22Rv1 (cell line): ENCODE measurements at regions not wholly inside any gene's neighbourhood (a gene's known extent, or its start where the extent isn't known, plus 50 kb on each side); places are given as distances from the start of the nearest gene placed in this dataset.

ENCODE experiments used
- ZFX ChIP-seq: fragments of 450-650 bp; IDR thresholded peaks from 2 replicates; pipeline ENCODE4 v1.6.1; 2017; ENCODE audit warnings: antibody characterized with exemption, borderline replicate concordance
- TF ChIP-seq, protein P1 (sequence below): fragments of 450-650 bp; IDR thresholded peaks from 2 replicates; pipeline ENCODE4 v1.5.1; 2017; ENCODE audit warnings: mild to moderate bottlenecking

DNA sequence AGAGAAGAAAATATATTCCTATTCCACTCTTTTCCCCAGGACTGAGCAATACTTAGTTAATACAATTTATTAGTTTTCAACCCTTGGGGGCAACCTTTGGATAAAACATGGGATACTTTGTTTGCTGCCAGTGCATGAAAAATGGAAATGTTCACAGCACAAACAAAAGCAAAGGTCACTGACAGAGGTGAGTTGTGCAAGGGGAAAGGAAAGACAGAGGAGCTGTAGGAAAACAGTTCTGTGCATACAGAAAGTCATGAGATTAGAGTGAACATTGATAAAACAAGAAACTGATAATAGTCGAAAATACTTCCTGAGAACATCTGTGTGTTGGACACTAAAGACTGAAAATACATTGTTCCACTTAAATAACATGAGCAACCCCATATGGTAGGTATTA is 779.8 kb downstream of the TLE4 start:
- TF ChIP-seq, protein P1, sequence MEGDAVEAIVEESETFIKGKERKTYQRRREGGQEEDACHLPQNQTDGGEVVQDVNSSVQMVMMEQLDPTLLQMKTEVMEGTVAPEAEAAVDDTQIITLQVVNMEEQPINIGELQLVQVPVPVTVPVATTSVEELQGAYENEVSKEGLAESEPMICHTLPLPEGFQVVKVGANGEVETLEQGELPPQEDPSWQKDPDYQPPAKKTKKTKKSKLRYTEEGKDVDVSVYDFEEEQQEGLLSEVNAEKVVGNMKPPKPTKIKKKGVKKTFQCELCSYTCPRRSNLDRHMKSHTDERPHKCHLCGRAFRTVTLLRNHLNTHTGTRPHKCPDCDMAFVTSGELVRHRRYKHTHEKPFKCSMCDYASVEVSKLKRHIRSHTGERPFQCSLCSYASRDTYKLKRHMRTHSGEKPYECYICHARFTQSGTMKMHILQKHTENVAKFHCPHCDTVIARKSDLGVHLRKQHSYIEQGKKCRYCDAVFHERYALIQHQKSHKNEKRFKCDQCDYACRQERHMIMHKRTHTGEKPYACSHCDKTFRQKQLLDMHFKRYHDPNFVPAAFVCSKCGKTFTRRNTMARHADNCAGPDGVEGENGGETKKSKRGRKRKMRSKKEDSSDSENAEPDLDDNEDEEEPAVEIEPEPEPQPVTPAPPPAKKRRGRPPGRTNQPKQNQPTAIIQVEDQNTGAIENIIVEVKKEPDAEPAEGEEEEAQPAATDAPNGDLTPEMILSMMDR = no peak
- no peak for TF ChIP-seq ZFX
